Stromal cell of bone marrow (primary cell): ENCODE measurements at regions not wholly inside any gene's neighbourhood (a gene's known extent, or its start where the extent isn't known, plus 50 kb on each side); places are given as distances from the start of the nearest gene placed in this dataset.
A peak's percentile ranks its signal among the peaks of the same experiment; 100 is the strongest.

Experiments used
- DNase-seq: peaks from one replicate; pipeline ENCODE4 v3.0.0-alpha.2; 2012; ENCODE audit warnings: low read depth

- no peak for DNase-seq
These were observed 88.1 kb upstream of the ZEB2 start for GRCh38 chr2:144607891-144608521.

DNA sequence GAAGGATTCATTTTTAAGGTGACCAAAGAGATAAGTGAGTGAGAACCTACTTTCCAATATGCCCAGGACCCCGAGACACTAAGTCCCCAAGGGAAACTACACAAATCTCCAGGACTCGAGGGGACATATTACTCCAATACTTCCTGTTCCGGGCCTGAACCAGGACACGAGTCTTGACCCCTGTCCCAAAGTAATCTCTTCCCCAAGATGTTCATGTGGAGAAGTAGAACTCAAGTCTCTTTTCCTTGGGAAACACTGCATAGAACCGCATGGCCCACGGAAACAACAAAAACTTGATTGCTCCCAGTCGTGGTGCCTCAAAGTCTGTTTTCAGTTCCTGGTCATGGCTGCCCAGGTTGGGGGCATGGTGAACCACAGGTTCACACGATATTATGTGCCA, 87.2 kb upstream of the ZEB2 start:
- DNase-seq, result no peak

DNA sequence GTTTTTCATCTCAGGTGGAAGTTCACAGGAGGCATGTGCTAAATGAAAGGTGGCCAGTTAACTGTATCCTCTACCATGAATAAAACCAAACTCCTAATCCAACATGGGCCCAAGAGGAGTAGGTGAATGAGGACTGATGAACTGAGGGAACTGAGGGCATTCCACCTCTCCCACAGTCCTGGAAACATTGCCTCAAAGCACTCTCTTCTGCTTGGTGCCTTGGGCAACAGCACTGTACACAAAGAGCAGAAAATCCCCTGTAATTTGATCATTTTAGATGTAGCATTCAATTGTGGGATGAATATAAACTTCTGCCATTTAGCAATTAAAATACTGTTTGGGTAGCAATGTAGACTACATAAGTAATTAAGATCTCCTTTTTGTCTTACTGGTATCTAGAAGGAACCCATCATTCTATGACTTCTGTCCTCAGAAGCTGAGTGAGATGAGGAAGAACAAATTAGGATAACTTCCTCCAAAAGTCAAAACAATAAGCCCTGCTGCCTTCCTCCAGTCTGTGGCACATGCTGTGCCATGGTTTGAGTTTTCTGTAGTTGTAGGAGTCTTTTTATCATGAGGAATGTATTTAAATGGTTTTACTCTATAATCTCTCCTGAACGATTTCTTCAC, 86.7 kb upstream of the ZEB2 start:
- DNase-seq, result no peak

GRCh38 chr2:144605231-144605840, 85.4 kb upstream of the ZEB2 start:
- DNase-seq, result no peak

DNA sequence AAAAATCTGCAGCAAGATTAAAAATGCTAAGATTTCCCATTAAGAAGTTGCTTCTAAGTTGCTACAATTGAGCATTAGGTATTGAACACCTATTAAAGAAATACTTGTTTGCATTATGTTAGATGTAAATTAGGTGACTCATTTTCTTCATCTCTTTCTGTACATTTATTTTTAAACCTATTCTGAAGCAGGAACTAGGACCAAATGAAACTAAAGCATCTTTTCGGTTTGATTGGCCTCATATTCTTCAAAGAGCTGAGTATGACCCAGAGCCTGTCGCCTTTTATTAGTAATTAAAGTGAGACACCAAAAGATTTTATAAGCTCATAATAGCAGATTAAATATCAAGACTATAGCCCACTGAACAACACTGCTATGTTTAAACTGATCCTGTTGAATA, 83.4 kb upstream of the ZEB2 start:
- no peak for DNase-seq

DNA sequence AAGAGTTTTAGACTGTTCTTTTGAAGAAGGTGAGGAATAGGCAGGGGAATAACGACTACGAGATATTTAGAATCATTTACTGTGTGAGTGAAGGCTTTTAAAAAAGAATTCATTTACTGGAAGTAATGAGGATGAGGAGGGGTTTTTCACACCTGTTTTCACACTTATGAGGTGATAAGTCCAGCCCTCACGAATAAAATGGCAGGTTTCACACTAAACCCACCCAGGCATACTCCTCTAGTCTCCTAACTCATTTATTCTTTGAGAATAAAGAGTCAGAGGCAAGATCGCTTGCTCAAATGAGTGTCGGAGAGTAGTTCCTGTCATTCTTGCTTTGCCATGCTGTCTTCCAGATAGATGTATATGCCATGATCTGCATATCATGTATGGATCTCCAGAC, 79.0 kb upstream of the ZEB2 start:
- DNase-seq, result no peak

DNA sequence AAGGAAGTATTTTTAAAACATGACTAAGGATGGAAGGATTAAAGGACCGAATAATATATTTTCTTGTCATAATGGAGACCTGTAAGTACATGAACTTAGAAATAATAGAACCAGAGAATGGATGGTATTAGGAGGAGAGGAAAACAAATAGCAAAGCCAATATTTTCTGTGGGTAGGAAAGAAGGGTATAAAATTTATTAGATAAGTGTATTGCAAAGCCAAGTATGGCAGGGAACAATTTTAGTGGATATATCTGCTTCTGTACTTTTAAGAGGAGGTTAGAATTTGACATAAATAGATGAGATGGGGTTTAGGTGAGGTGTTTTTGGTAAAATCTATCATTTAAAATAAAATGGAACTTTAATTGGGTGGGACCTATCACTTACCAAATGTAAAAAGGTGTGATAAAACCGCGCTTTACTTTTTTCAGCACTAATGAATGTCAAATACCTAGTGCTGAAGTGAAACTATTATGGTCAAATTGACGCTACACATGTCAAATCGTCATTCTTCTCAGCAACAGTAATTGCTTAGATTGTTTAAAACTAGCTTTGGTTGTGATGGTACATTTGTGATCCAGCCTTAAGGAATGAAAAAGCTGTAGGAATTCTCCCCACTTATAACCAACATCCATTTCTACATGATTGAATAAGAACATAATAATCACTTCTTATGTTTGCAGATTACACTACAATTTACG, 78.1 kb upstream of the ZEB2 start:
- no peak for DNase-seq

DNA sequence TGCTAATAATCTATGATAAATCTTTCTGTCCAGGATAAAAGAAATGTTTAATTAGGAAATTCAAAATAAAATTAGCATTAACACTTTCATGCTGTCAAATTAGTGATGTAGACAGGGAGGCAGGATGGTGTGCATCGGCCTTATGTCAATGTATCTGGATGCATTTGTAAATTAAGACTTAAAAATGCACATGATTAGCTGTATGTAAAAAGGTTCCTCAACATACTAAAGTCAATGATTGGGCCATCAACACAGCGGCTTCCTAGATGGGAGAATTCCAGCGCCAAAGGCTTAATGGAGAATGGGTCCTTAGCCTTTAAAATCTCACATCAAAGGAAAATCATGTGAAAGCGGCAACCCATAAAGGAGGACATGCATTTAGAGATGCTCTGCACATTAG, 77.5 kb upstream of the ZEB2 start:
- no peak for DNase-seq

DNA sequence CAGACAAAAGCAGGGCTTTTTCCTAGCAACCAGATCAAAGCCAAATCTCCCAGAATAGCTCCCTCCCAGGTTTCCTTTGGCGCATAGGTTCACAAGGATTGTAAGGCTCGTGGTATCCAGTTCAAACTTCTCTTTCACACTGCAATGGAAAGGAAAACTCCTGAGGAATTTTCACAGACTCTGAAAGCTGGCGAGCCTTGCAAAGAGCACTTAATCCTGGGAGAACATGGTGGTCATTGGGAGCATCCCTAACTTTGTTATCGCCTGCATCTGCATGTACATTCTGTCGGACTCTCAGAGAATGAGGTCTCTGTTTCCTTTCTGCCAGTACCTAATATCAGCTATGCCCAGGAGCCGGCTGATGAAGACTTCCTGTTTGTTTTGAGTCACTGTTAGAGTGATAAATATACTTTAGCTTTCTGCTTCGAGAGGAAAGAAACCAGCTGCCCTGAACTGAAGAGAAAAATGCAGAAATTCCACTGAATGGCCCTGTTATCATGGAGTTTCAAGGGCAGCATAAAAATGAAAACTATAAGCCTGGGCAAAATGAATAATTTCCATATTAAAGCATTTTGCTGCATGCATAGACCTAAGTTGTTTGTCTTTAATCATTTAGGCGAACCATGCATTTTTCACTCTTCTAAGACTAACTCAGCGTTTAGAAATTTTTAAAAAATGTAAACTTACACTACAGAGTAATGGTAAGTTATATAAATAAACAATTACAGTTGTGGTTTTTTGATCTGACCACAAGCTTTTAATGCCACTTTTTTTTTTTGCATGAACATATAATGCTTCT, 76.4 kb upstream of the ZEB2 start:
- DNase-seq, result peak; percentile 6

GRCh38 chr2:144595686-144596072, 75.8 kb upstream of the ZEB2 start:
- no peak for DNase-seq

DNA sequence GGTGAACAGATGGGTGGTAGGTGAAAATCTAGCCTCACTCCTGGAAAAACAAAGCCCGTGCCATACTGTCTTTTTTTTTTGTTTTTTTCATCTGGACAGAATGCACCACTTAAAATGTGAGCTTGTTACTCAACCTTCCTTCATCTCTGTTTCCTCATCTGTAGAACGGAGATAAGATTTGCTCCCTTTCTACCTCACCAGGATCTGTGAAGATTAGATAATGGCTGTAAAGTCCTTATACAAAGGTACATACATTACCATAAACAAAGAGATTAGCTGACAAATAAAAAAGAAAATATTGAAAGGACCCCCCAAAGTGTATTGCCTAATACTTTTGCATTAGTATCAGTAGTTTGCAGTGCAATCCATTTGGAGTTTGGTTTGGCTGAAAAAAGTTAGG, 75.4 kb upstream of the ZEB2 start:
- DNase-seq, result no peak

- DNase-seq, result no peak
These were observed 73.9 kb upstream of the ZEB2 start for GRCh38 chr2:144593803-144594202.

GRCh38 chr2:144592500-144593256, 72.8 kb upstream of the ZEB2 start:
- DNase-seq, result no peak

DNA sequence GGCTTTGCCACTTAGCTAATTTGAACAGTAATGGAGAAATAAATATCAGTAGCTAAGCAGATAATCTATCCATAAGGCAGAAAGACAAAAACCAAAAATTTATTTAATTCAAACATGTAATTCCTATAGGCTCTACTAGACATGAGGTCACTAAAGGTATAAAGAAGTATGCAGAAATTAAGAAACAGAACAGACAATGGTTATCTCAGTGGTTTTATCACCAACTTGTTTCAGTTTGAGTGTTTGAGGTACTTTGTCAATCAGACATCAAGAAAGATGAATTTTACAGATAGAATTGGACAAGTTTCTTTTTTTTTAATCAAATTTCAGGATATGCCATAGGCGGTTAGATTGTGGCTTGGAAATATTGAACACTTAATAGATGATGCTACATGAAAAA, 67.4 kb upstream of the ZEB2 start:
- no peak for DNase-seq

- no peak for DNase-seq
These were observed 66.6 kb upstream of the ZEB2 start for GRCh38 chr2:144586476-144586875.

DNA sequence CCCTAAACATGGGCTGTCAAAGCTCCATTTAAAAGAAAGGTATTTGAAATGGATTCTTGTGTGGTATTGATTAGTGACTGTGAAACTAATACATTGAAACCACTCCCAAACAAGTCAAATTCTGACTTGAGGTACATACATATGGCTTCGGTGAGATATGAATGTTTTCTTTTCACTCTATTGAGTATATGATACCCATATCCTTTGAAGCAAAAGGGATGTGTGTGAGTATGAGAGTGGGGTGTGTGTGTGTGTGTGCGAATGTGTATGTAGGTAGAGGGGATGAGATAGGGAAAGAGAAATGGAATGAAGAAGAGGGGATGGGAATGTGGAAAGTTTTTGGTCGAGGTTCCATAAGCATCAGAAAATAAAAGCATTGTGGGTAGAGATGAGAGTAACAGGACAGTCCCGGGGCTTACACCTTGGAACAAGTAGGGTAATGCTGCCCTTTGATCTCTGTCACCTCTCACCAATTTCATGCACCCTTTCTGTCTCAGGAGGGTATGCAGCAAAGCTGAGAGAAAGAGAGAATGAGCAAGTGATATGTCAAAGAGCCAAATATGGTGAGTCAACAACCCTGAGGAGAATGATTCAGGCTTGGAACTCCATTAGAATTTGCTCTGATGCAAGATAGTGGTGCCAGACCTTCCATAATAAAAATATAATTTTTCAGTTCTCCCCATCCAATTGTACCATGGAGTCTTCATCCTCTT, 64.0 kb upstream of the ZEB2 start:
- DNase-seq, result peak; percentile 83

DNA sequence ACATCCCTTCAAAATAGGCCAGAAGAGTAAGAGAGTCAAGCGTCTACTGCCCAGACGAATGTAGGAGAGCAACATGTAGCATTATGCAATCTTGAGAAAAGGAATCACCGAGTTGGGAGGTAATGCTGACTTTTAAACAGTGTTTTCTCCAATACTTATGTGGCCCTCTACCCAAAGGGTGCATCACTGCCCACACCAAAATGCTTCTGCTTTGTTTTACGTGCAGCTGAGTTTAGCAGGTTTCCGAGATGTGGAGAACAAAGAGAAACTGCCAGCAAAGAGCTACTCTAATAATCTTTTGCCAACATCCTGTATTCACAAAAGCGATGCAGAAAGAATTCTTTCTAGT, 63.4 kb upstream of the ZEB2 start:
- no peak for DNase-seq

GRCh38 chr2:144582651-144583380, 62.9 kb upstream of the ZEB2 start:
- DNase-seq, result no peak

DNA sequence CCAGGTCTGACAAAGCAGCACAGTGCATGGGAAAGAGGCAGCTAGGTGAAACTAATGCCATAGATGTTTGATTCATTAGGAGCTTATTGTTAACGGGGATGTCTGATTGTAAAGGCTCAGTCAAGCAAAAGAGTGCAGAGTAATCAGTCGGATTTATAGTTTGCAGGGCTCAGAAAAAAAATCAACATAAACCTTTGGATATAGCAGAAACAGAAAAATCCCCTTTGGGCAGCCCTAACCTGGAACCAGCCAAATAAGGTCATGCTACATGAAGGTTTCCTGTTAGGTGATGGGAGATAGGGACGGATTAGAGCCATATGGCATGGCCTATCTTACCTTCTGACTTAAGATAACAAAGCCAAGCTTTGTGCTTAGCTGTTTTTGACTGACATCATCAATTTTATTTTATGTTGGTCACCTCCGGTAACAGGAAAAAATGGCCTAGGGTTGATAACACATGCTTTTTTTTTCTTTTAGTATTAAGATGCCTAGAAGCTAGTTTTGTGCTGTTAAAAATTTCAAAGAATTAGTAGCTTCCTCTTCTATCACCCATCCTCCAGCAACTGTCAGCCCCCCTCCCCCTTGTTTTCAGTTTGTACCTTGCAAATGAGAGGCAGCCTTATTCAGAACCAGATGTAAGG, 60.7 kb upstream of the ZEB2 start:
- DNase-seq, result no peak

GRCh38 chr2:144579556-144579955, 59.6 kb upstream of the ZEB2 start:
- DNase-seq, result no peak
